ENCODE measurements at regions not wholly inside any gene's neighbourhood (a gene's known extent, or its start where the extent isn't known, plus 50 kb on each side); places are given as distances from the start of the nearest gene placed in this dataset.

DNA sequence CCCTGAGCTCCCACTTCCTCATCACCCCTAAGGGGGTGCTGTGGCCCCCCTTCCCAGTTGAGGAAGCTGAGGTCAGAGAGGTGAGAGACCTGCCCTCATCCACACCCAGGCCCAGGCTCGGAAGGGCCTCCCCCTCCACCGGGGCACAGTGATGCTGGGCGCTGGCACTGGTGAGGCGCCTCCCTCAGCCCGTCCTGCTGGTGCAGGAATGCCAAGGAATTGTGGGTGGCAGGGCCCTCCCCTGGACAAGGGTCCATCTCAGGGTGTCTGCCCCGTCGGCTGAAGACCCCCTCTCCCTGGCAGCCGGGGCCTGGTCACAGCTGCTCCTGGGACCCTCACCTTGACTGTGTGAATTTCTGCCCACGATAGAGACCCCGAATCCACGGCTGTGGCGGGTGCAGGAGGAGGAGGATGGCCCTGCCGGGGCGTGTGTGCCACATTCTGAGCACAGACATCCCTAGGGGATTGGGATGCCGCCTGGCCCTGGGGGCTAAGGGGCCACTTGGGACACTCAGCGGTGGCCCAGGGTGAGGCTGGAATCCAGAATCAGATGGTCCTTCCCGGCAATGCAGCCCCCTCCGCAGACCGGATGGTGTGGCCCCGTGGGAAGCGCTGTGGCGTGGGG, 70.2 kb upstream of the GATA5 start:
- ATAC-seq = no peak

DNA sequence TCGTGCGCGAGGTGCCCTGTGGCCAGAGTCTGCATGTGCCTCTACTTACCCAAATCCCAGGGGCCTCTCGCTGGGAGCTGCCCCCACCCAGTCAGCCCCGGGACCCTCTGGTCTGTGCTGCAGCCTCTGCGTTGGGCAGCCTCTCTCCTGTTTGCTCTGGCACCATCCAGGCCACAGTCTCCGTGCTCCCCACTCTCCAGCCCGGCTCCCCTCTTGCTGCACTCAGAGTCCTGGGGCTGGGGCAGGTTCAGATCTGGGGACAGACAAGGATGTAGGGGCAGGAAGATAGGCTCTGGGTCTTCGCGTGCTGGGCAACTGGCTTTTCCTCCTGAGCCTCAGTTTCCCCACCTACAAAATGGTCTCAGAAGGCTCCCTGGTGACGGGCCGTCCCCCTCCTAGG, 70.8 kb upstream of the GATA5 start:
- ATAC-seq = no peak

DNA sequence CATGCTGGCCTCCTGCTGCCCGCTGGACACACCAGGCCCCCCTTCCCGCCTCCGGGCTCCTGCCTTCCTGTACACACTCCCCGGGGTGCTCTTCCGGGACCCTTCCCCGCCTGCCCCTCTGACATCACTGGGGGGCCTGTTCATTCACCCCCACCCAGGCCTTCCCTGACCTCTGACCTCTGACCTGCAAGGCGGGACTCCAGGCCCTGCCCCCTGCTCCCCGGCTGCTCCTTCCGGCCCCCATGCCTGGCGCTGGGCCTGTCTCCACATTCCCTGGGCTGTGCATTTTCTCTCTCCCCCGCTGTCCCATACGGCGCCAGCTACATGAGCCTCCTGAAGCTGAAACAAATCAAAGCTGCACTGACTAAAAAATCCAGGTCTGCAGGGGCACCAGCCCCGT, 71.6 kb upstream of the GATA5 start:
- no peak for ATAC-seq

DNA sequence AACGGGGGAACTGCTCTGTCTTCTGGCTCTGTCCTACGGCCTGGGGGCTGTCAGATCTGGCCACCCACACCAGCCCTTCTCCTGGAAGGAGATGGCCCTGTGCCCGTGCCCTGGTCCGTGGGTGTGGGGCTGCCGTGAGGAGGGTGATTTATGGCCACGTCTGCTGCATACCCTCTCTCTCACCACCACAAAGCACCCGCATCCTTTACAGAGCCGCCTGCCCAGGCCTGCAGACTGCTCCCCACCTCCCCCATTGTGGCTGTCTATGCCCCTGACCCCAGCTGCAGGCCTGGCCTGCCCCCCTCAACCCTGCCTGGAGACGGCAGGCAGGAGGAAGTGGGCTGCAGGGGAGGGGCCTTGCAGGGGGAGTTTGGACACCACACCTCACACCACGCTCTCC, 72.7 kb upstream of the GATA5 start:
- no peak for ATAC-seq

DNA sequence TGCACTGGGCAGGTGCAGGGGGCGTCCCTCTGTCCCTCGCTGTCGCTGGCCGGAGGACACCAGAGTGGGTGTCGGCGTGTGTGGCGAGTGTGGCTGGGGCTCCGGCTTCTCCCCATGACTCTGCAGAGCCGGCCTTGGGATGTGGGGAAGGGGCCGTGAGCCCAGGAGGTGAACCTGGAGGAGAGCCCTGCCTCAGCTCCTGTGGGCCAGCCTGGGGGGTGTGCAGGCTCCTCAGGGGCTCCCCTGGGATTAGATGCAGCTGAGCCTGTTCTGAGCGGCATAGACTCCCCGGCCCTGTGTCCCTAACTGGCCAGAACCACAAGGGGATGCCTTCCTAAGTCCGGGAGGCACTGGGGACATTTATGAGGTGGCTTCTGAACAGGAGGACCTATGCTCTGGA, 73.2 kb upstream of the GATA5 start:
- ATAC-seq = no peak

DNA sequence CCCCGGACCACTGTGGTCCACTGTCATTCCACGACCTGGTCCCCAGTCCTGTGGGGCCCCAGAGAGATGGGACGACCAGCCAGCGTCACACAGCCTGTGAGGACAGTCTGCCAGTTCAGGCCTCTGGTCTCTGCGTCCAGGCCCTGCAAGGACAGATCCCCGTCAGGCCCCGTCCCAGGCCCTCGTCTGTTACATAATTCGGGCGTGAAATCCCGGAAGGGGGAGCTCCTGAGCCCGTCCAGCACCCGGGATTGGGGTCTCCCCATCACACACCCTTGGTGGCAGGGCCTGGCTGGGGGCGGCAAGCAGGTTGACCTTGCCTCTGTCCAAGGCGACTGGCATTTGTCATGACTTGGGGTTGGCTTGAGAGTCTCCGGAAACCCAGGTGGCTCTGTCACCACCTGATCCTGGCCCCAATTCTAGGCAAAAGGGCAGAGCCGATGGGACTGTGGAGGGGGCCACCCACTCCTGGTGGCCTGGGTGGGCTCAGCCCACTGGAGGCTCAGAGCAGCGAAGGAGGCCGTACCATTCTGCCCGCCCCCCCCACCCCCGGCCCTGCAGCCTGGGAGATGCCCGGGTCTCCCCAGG, 73.8 kb upstream of the GATA5 start:
- no peak for ATAC-seq

DNA sequence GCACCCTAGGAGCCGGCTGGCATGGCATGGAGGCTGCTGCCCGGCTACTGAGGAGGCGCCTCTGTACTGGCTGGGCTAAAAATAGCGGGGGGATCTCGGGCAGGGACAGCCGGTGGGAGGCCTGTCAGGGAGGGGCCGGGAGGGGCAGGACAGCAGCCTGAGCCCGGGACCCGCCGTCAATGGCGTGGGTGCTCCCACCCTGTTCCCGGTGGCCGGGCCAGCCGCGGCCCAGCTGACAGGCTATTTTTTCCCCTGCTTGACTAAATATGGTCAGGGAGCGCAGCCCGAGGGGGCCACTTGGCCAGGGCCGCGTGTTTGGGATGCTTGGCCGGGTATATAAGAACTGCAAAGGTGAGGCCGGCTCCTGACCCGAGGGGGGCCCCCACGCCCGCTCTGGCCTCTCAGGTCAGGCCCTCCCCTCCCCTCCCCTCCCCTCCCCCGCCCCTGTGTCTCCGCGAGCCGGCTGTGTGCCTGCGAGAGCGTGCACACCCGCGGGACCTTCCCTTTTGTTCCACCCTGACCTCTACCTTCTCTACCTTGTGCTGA, 74.4 kb upstream of the GATA5 start:
- peak in 1 of 2 donors; percentile 12 for ATAC-seq

DNA sequence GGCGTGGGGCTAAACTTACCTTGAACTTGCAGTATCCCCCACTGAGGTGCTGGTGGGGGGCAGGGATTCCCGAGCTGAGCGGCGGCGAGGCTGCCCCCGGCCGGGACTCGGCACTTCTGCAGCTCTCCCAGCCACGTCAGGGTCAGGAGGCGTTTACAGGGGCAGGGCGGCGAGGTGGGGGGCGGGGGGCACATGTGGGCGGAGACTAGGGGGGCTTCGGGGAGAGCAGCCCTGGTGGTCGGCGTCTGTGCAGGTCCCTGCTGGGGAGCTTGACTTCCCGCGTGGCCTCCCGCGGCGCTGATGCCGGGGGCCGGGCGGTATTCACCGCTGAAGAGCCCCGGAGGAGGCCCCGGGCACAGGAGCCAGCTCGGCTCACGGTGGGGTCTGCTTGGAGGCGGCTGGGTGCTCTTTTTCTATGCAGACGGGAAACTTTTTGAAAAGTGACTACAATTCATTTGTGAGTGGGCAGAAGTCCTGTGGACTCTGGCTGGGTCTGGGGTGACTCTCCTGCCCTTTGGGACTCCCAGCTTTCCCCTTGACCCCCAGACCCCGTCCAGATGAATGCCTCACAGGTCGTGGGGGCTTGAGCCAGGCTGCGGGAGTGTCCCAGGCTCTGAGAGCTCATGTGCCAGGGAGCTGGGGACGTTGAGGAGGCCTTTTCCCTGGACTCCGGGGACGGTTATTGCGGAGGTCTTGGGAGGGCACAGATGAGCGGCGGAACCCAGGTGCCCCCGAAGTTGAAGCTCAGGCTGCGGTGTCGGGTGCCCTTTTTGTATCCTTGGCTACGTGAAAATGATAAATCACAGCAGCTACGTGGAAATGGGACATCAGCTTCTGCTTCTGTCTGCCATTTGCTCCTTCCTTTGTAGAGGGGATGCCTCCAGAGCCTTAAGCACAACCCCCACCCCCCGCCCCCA, 75.9 kb upstream of the GATA5 start:
- ATAC-seq = no peak

DNA sequence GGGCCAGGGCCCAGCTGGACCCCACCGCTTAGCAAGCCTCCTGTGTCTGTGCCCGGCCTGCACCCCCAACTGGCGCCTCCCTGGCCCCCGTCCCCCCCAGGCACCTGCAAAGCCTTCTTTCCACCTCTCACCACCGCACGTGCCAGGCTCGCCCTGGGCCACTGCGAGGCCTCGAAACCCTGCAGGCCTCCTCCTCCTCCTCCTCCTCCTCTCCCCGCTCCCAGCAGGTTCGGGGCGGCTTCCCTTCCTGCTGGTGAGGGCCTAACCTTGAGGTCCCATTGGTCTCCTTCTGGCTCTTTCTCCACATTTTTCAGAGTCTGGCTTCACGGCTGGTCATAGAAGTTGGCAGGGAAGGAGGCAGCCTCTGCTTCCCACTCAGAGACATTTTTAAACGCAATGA, 76.8 kb upstream of the GATA5 start:
- no peak for ATAC-seq

DNA sequence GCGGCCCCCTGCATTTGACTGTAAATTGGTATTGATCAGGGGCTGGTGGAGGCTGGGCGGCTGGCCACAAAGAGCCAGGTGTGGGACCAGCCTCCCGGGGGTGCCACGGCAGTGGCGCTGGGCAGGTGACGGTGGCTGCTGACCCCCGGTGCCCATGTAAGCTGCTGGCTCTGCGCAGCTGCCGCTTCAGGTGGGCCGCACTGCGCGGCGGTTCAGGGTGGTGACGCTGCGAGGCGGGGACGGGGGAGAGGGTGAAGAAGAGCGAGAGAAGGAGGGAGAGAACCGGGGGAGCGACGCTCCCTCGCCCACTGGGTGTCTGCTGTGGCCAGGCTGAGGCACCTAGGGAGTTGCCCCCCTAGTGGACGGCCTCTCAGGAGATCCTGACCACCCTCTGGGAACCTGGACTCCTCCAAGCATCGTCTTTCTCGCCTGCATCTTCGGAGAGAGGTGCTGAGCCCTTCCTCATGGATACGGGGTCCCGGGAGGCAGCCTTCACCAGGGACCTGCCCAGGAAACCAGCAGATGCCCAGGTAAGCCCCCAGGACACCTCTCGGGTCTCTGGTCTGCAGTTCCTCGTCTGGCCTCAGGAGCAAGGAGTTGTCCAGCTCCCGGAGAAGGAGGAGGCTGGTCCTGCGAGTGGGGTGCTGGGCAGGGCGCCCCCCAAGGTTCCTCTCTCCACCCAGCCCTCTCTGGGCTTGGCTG, 77.5 kb upstream of the GATA5 start:
- ATAC-seq = no peak

DNA sequence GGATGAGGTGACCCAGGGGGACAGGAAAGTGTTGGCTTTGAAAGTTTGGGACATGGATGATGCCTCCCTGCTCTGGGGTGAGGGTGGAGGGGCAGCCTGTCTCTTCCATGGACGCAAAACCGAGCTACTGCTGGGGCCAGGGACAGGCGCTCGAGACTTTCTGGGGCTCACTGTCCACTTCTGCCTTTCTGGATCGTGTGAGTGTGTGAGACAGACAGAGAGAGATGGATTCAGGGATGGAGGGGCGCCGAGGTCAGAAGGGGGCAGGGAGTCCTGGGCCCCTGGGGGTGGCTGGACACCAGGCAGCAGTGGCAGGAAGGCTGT, 78.0 kb upstream of the GATA5 start:
- no peak for ATAC-seq

DNA sequence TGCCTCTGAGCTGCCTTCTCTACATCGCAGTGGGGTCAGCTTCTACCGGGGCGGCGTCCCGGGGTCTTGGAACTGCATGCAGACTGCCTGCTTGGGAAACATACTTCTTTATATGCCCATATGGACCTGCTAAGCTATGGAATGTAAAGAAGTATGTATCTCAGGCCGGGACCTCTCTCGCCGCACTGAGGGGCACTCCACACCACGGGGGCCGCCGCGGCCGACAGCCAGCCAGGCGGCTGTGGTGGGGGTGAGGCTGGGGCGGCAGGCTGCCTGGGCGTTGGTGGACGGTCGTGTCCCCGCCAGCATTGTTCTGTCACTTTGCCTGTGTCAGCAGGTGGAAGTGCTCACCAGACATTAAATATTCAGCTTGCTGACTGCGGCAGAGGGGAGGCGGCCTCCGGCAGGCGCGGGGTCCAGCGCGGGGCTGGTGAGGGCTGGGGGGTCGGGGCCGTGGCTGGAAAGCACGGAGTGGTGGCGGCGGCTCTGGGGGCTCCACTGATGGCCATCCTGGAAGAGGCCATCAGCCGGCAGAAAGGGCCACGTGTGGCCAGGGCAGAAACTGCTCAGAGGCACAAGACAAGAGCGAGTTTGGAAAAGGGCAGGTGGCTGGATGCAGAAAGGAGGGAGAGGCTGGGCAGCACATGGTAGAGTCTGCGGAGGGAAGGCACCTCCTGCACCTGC, 78.6 kb upstream of the GATA5 start:
- ATAC-seq = no peak

DNA sequence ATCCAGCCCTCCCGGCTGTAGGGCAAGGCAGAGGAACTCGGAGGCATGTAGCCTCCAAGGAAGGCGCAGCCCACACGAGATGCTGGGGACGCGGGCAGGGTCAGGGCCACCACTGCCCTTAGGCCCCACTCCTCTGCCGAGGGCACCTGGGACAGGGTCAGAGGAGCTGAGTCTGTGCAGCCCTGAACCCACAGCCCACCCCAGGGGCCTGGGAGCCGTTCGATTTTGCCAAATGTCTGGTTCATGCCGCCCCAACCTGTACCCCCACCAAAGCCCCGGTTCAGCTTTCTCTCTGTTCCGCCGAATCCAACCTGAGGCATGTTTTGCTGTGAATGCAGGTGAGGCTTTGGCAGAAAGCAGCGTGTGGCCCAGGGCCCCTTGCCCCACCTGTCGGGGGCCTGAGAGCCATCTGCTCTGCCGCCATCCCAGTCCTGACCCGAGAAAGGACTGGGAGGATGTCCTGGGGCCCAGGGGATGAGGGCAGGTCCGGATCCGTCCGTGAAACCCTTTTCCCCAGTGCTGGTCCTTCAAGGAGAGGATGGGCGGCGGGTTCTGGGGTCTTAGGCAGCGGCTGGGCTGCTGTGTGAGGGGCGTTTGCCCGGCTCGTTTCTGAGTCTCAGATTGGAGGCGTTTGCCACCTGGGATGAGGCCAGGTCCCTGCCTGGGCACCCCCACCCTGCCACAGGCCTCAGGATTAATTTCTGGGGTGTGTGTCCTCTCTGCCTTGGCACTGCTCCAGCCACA, 79.3 kb upstream of the GATA5 start:
- no peak for ATAC-seq

DNA sequence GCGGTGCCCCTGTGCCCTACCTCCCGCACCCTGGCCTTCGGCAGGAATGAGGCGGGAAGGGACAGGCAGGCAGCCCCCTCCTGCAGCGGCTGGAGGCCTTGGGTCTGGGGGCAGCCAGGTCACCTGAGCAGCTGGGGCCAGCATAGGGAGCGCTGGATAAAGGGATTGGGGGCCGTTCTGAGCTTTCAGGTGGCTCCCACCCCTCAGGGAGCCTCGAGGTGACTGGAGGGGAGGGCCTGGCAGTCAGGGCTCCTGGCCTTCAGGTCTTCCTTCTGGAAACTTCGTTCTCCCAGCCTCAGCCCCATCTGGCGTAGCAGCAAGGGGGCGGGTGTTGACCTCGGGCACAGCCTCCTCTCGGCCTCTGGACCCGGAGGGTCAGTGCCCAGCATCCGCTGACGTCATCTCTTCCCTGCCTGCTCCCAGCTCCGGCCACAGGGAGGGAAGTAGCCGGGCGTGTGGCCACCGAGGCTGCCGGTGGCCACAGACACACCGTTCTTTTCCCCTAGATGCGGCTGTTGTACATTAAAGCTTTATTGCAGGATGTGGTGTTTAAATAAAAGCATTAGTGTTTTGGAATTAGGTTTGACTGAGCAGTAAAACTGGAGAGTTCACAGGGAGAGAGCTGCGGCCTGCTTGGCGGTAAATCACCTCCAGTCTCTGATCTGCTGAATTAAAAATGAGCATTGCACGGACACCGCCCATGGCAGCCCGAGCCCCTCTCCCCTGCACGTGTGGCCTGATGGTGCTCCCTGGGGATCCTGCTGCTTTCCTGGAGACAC, 80.0 kb upstream of the GATA5 start:
- no peak for ATAC-seq

DNA sequence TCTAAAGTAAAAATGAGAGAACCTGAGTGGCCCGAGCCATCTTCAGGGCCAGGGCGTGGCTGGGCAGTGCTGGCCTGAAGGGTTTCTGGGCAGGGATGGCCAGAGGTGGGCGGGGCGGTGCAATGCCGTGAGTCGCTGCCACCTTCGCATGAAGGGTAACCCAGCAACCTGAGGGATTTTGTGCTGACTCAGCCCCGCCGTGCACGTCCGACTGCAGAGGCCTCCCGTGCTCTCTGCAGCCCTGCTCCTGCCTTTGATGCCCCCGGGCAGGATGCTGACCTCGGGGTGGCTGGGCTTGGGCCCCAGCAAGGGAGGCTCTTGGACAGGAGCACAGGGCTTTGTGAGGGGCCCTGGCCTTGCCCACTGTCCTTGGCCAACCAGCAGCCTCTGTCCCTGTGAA, 81.7 kb upstream of the GATA5 start:
- no peak for ATAC-seq

DNA sequence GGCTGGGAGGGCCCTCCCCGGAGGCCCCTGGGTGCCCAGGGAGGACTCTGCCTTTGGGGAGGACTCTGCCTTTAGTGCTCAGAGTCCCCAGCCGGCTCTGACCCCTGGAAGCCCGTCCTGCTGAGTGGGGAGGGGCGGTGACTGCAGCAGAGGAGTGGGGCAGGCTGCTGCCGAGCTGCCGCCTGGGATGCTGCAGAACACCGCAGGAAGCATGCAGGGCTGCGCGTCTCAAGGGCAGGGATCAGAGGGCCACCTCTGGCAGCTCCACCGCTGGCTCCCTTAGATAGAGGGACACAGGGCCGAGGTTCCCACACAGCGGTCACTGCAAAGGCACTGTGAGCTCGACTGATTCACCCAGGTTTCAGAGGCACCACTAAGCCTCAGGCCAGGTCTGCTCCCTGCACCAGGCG, 82.2 kb upstream of the GATA5 start:
- no peak for ATAC-seq

DNA sequence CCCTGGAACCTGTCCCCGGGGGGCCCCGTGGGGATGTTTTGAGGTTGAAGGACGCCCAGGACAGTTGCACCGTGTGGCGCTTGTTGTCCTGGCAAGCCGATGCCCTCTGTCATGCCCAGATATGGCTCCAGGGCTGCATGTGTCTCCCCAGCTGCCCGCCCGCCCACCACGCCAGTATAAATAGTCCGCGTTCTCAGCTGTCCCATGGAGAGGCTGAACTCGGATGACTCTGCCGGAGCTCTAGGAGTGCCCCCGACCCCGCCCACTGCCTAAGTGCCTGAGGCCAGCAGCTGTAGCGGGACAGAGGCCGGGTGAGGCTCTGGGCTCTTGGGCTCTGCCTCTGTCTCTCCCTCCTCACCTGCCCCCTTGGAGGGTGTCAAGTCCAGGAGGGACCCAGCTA, 83.0 kb upstream of the GATA5 start:
- no peak for ATAC-seq

DNA sequence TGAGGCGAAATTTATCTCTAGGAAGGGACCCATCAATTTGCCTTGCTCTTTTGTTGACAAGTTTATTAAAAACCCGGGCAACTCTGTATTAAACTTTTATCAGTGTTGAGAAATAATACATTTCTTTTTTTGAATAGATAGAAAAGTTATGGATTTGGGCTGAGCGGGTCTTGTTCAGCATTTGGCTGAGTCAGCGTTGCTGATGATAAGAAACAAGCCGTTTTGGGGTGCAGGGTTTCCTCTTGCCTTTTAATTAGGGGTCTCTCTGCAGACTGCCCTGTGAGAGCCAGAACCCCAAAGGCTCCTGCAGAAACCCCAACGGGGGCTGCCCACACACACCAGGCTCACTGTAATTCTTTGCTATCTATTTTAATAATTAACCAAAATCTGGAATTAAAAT, 82.1 kb upstream of the SLCO4A1 start:
- no peak for ATAC-seq

DNA sequence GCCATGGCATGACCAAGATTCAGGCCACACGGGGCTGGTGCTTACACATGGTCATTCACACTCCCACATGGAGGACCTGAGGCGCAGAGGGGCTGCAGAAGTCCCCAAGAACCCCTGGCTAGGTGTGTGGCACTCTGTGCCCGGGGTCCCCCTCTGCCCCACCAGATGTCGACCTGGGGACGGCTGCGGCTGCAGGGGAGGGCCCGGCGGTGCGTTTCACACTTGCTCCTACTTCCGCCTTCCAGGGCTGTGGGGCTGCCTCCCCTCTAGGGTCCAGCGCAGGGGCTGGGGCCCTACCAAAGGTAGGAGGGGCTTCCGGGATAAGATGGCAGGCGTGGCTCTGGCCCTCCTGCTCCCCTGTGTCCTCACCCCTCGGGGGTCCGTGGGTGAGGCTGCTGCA, 81.1 kb upstream of the SLCO4A1 start:
- ATAC-seq = no peak

DNA sequence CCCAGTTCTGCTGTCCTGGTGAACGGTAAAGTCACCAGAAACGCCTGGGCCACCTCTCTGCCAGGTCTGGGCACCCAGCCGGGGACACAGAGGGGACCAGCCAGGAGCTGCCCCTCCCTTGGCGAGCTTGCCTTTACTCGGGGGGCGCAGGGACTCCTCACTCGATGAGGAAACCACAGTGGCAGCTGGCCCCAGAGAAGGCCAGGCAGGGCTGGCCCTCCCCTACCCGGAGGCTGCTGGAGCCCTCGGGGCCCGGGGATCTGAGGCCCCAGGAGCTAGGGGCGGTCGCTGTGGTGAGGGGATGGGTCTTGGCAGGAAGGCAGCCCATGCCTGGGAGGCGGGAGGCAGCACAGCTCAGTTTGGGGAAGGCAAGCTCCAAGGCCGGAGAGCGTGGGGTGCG, 80.4 kb upstream of the SLCO4A1 start:
- ATAC-seq = no peak

DNA sequence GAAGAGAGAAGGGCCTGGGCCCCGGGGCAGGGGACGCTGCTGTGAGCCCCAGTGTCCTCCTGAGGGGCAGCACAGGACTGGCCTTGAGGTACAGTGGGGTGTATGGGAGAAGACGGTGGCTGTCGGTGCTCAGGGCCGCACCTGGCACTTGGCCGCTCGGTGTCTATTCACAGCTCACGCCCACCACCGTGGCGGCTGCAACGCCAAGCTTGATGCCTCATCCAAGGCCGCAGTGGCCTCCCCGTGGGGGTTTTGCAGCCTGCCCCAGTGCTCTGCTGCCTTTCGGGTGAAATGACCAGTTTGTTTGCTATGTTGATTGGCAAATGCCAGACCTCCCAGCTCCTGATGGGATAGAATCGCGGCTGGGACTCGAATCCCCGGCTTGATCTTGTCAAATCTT, 79.5 kb upstream of the SLCO4A1 start:
- no peak for ATAC-seq
